Fibroblast of the aortic adventitia (primary cell): ENCODE measurements at regions not wholly inside any gene's neighbourhood (a gene's known extent, or its start where the extent isn't known, plus 50 kb on each side); places are given as distances from the start of the nearest gene placed in this dataset.

ENCODE experiments used
- DNase-seq: peaks from one replicate; pipeline ENCODE4 v3.0.0-alpha.2; 2010; ENCODE audit warnings: low read depth
- H3K4me3 ChIP-seq: 2 replicates; pipeline ENCODE4 v1.5.1; 2011; ENCODE audit warnings: low read depth, mild to moderate bottlenecking, control low read depth, low read length, moderate library complexity
- TF ChIP-seq, protein P1 (sequence below): IDR thresholded peaks from 2 replicates; pipeline ENCODE4 v1.5.1; 2011; ENCODE audit warnings: mild to moderate bottlenecking, low read length, control low read depth, inconsistent platforms; ENCODE audit not compliant: insufficient read depth

GRCh38 chr20:57803508-57804005 is 93.7 kb upstream of the PMEPA1 start:
- no peak for DNase-seq
- TF ChIP-seq, protein P1, sequence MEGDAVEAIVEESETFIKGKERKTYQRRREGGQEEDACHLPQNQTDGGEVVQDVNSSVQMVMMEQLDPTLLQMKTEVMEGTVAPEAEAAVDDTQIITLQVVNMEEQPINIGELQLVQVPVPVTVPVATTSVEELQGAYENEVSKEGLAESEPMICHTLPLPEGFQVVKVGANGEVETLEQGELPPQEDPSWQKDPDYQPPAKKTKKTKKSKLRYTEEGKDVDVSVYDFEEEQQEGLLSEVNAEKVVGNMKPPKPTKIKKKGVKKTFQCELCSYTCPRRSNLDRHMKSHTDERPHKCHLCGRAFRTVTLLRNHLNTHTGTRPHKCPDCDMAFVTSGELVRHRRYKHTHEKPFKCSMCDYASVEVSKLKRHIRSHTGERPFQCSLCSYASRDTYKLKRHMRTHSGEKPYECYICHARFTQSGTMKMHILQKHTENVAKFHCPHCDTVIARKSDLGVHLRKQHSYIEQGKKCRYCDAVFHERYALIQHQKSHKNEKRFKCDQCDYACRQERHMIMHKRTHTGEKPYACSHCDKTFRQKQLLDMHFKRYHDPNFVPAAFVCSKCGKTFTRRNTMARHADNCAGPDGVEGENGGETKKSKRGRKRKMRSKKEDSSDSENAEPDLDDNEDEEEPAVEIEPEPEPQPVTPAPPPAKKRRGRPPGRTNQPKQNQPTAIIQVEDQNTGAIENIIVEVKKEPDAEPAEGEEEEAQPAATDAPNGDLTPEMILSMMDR: no peak
- H3K4me3 ChIP-seq: no peak overlapping the region

DNA sequence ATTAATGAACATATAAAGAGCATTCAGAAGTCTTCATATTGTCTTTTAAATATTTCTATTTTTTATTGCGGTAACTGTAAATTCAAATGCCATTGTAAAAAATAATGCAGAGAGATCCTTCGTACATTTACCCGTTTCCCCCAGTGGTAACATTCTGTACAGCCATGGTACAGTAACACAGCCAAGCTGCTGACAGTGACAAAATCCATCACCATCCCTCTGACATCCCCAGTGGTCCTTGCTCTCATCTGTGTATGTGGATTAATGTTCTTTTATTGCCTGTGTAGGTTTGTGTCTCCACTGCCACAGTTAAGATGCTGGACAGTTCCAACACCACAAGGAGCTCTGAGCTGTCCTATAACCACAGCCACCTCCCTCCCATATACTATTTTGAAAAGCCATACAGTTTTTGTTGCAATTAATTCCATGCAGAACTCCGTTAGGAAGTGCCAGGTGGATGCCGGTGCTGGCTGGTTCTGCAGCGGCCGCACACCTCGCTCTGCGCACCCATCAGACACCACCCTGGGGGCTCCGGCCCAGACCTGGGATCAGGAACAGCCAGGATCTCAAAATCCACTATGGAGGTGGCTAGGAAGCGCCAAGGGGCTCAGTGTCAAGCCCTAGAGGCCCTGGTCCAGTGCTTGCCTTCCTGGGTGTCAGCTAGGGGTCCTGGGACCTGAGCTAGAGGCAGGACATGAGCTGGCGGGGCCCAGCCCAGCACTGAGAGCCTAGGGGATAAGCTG is 93.1 kb upstream of the PMEPA1 start:
- H3K4me3 ChIP-seq: no peak overlapping the region
- no peak for DNase-seq
- TF ChIP-seq, protein P1: no peak

DNA sequence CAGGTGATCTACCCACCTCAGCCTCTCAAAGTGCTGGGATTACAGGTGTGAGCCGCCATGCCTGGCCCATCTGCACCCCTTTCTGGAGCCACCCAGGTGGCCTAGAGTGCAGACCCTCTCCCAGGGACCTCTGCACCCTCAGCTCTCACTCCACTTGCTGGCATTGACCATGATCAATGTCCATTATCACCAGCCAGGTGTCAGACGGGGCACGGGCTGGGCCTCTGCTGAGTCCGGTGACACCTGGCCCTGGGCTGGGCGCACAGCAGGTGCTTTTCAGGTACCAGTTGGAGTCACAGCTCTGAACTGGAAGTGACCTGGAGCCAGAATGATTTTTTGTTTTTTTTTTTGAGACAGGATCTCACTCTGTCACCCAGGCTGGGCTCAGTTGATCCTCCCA is 91.8 kb upstream of the PMEPA1 start:
- DNase-seq: no peak
- H3K4me3 ChIP-seq: no peak overlapping the region
- TF ChIP-seq, protein P1: no peak

DNA sequence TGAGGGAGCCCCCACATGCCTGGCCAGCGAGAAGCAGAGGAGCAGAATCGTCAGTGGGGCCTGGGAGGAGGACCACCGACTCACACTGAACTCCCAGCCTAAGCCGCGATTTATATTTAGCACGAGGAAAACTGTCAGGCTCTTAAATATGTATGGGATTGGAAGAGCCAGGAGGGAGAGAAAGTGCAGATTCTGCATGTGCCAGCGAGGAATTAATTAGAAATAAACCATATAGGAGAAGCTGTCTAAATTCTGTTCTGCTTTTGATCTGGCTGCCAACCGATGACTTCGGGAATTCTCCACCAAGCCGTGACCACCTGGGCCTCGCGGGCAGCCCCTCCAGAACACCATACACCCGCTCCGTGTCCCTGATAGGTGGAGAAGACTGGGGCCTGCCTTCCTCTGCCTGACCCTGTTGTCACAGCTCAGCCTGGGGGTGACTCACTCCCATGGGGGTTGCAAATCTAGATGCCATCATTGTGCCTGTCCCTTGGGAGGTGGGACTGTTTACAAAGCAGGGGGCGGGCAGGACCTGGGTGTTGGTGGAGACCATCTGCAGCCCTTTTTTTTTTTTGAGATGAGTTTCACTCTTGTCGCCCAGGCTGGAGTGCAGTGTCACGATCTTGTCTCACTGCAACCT is 91.1 kb upstream of the PMEPA1 start:
- TF ChIP-seq, protein P1: no peak
- H3K4me3 ChIP-seq: no peak overlapping the region
- DNase-seq: no peak

GRCh38 chr20:57797401-57797800 is 87.6 kb upstream of the PMEPA1 start:
- no peak overlapping the region for H3K4me3 ChIP-seq
- TF ChIP-seq, protein P1: no peak
- DNase-seq: no peak

- H3K4me3 ChIP-seq: no peak overlapping the region
- TF ChIP-seq, protein P1: no peak
- DNase-seq: no peak
Measured at GRCh38 chr20:57795977-57796560, 86.3 kb upstream of the PMEPA1 start.
